Endothelial cell of umbilical vein (primary cell): ENCODE measurements at regions not wholly inside any gene's neighbourhood (a gene's known extent, or its start where the extent isn't known, plus 50 kb on each side); places are given as distances from the start of the nearest gene placed in this dataset.

Experiments used
- BruUV-seq: library from RNA; stranded (reverse); fragments of 400-500 nt; replicated peaks from 2 replicates; lab custom pipeline; 2021; lab: Mats Ljungman, UMichigan
- CTCF ChIA-PET: fragments of 300-600, 350-600 bp; sonication (Branson Sonifier 250); formaldehyde crosslinking; loops from one replicate; lab custom pipeline; 2021; ENCODE audit warnings: antibody characterized with exemption, inconsistent platforms; lab: Charles Lee
- POLR2A ChIA-PET: fragments of 300-600, 350-600 bp; sonication (Branson Sonifier 250); formaldehyde crosslinking; loops from one replicate; lab custom pipeline; 2021; ENCODE audit warnings: antibody characterized with exemption, inconsistent platforms; lab: Charles Lee
- DNase-seq: peaks from one replicate; pipeline ENCODE4 v3.0.0-alpha.2; 2011; ENCODE audit warnings: low read depth, low spot score
- FAIRE-seq: peaks from 2 replicates; lab custom pipeline; 2011; peaks lifted over from hg19 to GRCh38; lab: Jason Lieb, UNC
- H2AFZ ChIP-seq: 2 replicates; pipeline ENCODE4 v1.6.0; 2012; ENCODE audit warnings: low read depth, low read length, control low read depth, inconsistent platforms
- H3K27ac ChIP-seq: 2 replicates; pipeline ENCODE4 v1.5.1; 2011; ENCODE audit warnings: low read depth, mild to moderate bottlenecking, control low read depth, low read length, moderate library complexity; ENCODE audit not compliant: insufficient read depth
- H3K27me3 ChIP-seq, 2 experiments: 2 replicates each; pipeline versions ENCODE4 v1.6.0 to v1.6.1; 2011; ENCODE audit warnings: low read length in 2 of 2, mixed read lengths in 1 of 2; ENCODE audit not compliant: control insufficient read depth in 2 of 2, insufficient read depth in 2 of 2
- H3K36me3 ChIP-seq, 2 experiments: 2 replicates in 1 of 2; 3 replicates in 1 of 2; pipeline ENCODE4 v1.5.1; 2011; ENCODE audit warnings: low read length in 2 of 2, mild to moderate bottlenecking in 1 of 2, moderate library complexity in 1 of 2; ENCODE audit not compliant: control insufficient read depth in 2 of 2, insufficient read depth in 2 of 2; ENCODE audit errors: extremely low read depth in 1 of 2
- H3K4me1 ChIP-seq: 3 replicates; pipeline ENCODE4 v1.5.1; 2011; ENCODE audit warnings: mild to moderate bottlenecking, low read length; ENCODE audit not compliant: control insufficient read depth, insufficient read depth; ENCODE audit errors: extremely low read depth
- H3K4me2 ChIP-seq: 2 replicates; pipeline ENCODE4 v1.6.1; 2011; ENCODE audit warnings: low read length, control low read depth, mixed read lengths; ENCODE audit not compliant: insufficient read depth
- H3K4me3 ChIP-seq, 3 experiments: fragments of 200-600 bp in 1 of 3; sonication (generic), shearing (Covaris generic) in 1 of 3; replicated peaks in 1 of 3; 2 replicates each; pipeline ENCODE4 v1.5.1; 2011 to 2016; ENCODE audit warnings: control low read depth in 3 of 3, low read length in 3 of 3, mild to moderate bottlenecking in 2 of 3, inconsistent platforms in 1 of 3, low read depth in 1 of 3, moderate library complexity in 1 of 3; ENCODE audit not compliant: insufficient read depth in 1 of 3
- H3K79me2 ChIP-seq: 2 replicates; pipeline ENCODE4 v1.6.0; 2012; ENCODE audit warnings: low read length, inconsistent platforms; ENCODE audit not compliant: control insufficient read depth, insufficient read depth
- H3K9ac ChIP-seq: replicated peaks from 2 replicates; pipeline ENCODE3; 2011; ENCODE audit warnings: low read length, control low read depth; ENCODE audit not compliant: insufficient read depth; ENCODE audit errors: extremely low read depth
- H3K9me1 ChIP-seq: replicated peaks from 3 replicates; pipeline ENCODE4 v1.6.0; 2011; ENCODE audit warnings: mild to moderate bottlenecking, low read length; ENCODE audit not compliant: control insufficient read depth, insufficient read depth; ENCODE audit errors: extremely low read depth
- H3K9me3 ChIP-seq: replicated peaks from 2 replicates; pipeline ENCODE4 v1.5.1; 2012; ENCODE audit warnings: low read length, inconsistent platforms; ENCODE audit not compliant: control insufficient read depth, insufficient read depth
- H4K20me1 ChIP-seq: replicated peaks from 2 replicates; pipeline ENCODE3; 2011; ENCODE audit warnings: mild to moderate bottlenecking, low read length; ENCODE audit not compliant: control insufficient read depth, insufficient read depth; ENCODE audit errors: extremely low read depth
- CTCF ChIP-seq, 2 donors: IDR thresholded peaks; 1 replicate in 1 of 2; 2 replicates in 1 of 2; pipeline ENCODE4 v1.5.1; 2011; ENCODE audit warnings: low read length in 2 of 2, mild to moderate bottlenecking in 2 of 2, moderate library complexity in 2 of 2, control low read depth in 1 of 2, inconsistent platforms in 1 of 2, low read depth in 1 of 2; ENCODE audit not compliant: insufficient read depth in 1 of 2; ENCODE audit errors: extremely low read depth in 1 of 2
- EZH2 ChIP-seq: IDR thresholded peaks from 2 replicates; pipeline ENCODE4 v1.6.1; 2012; ENCODE audit warnings: borderline replicate concordance, low read depth, mild to moderate bottlenecking, moderate library complexity, low read length, inconsistent platforms; ENCODE audit not compliant: severe bottlenecking
- FOS ChIP-seq: IDR thresholded peaks from 2 replicates; pipeline ENCODE4 v1.6.1; 2011; ENCODE audit warnings: mild to moderate bottlenecking, low read length, moderate library complexity, borderline replicate concordance; ENCODE audit not compliant: insufficient read depth
- GATA2 ChIP-seq: IDR thresholded peaks from 2 replicates; pipeline ENCODE4 v1.7.0; 2011; ENCODE audit warnings: low read depth, mild to moderate bottlenecking, moderate library complexity, mixed read lengths, low read length; ENCODE audit not compliant: insufficient read length, insufficient read depth
- JUN ChIP-seq: IDR thresholded peaks from 2 replicates; pipeline ENCODE4 v1.6.1; 2011; ENCODE audit warnings: borderline replicate concordance, low read depth; ENCODE audit not compliant: insufficient read length, insufficient read depth
- MAX ChIP-seq: IDR thresholded peaks from 2 replicates; pipeline ENCODE4 v1.6.1; 2011; ENCODE audit not compliant: insufficient read depth, insufficient read length
- MYC ChIP-seq: IDR thresholded peaks from one replicate; pipeline ENCODE4 v1.6.1; 2011; ENCODE audit warnings: mild to moderate bottlenecking, low read depth, low read length
- POLR2A ChIP-seq: IDR thresholded peaks from 2 replicates; pipeline ENCODE4 v1.6.1; 2012; ENCODE audit warnings: low read depth, mild to moderate bottlenecking, control low read depth, low read length
- POLR2AphosphoS5 ChIP-seq: IDR thresholded peaks from 2 replicates; pipeline ENCODE4 v1.6.1; 2012; ENCODE audit warnings: low read depth, mild to moderate bottlenecking, control low read depth, low read length, moderate library complexity; ENCODE audit not compliant: insufficient read depth
- dilution Hi-C: fragments of 300-500 bp; cut with MboI; formaldehyde crosslinking; loops from one replicate; pipeline ENCODE4 v1.15.0; 2019; ENCODE audit warnings: low sequenced_read_pairs; ENCODE audit not compliant: extremely low pct_ligation_motif_present
- intact Hi-C: fragments of 100-400 bp; cut with micrococcal nuclease; formaldehyde crosslinking; loops from one replicate; pipeline ENCODE4 v1.10.0; 2022

GRCh38 chr18:52140986-52141385 lies 199.0 kb upstream of the DCC start:
- Histone ChIP-seq H3K27me3 (no peaks in the 10 kb centered on the region), H3K36me3 (no peaks in the 10 kb centered on the region), H3K79me2 (no peaks in the 10 kb centered on the region), H3K9me1 (no peaks in the 10 kb centered on the region), H3K4me2 (no peak overlapping the region), H2AFZ (no peak overlapping the region), H3K4me3 (no peak overlapping the region), H4K20me1 (no peaks in the 10 kb centered on the region), H3K4me1 (no peaks in the 10 kb centered on the region), H3K9me3 (peaks cover 7% of the 10 kb centered on the region), H3K9ac (no peak overlapping the region), H3K27ac (no peak overlapping the region)
- TF ChIP-seq POLR2AphosphoS5: no peak
- TF ChIP-seq GATA2: no peak
- TF ChIP-seq MAX: no peak
- TF ChIP-seq CTCF (IDR thresholded peaks at IDR 0.05; ENCODE audit: extremely low read depth in 1 of 2, insufficient read depth in 1 of 2, low read depth in 1 of 2, low read length in 2 of 2): no peak
- no peak for TF ChIP-seq POLR2A
- no peak for TF ChIP-seq JUN
- no peak for TF ChIP-seq EZH2
- TF ChIP-seq MYC: no peak
- TF ChIP-seq FOS: no peak
- BruUV-seq: no TSS peak
- CTCF ChIA-PET: no interaction called here
- POLR2A ChIA-PET: no interaction called here
- no peak for FAIRE-seq
- intact Hi-C loops: no loop called here
- dilution Hi-C loops: no loop called here
- DNase-seq: no peak
